Loucy (cell line): ENCODE measurements at regions not wholly inside any gene's neighbourhood (a gene's known extent, or its start where the extent isn't known, plus 50 kb on each side); places are given as distances from the start of the nearest gene placed in this dataset.

ENCODE experiments used
- H2AFZ ChIP-seq: fragments of 200-600 bp; sonication (generic); 2 replicates; pipeline ENCODE4 v1.6.0; 2016; ENCODE audit warnings: antibody characterized with exemption, mild to moderate bottlenecking, low read length, moderate library complexity
- H3F3A ChIP-seq: fragments of 200-600 bp; 2 replicates; pipeline ENCODE4 v1.6.0; 2016; ENCODE audit warnings: antibody characterized with exemption, low read depth, mild to moderate bottlenecking
- H3K27me3 ChIP-seq: fragments of 200-600 bp; sonication (generic); 2 replicates; pipeline ENCODE4 v1.6.1; 2014; ENCODE audit warnings: low read length, mild to moderate bottlenecking; ENCODE audit not compliant: insufficient read depth, poor library complexity, severe bottlenecking
- H3K36me3 ChIP-seq: fragments of 200-600 bp; sonication (generic); 2 replicates; pipeline ENCODE4 v1.6.1; 2016; ENCODE audit warnings: low read length; ENCODE audit not compliant: insufficient read depth
- H3K4me1 ChIP-seq: fragments of 200-600 bp; sonication (generic); 2 replicates; pipeline ENCODE4 v1.5.1; 2014; ENCODE audit warnings: low read length, mild to moderate bottlenecking; ENCODE audit not compliant: insufficient read depth, poor library complexity, severe bottlenecking
- H3K4me2 ChIP-seq: fragments of 200-600 bp; sonication (generic); 2 replicates; pipeline ENCODE4 v1.6.0; 2014; ENCODE audit warnings: antibody characterized with exemption, low read length, low read depth, mild to moderate bottlenecking; ENCODE audit not compliant: poor library complexity, severe bottlenecking
- H3K4me3 ChIP-seq: fragments of 200-600 bp; sonication (generic); 2 replicates; pipeline ENCODE4 v1.5.1; 2014; ENCODE audit warnings: low read length, mild to moderate bottlenecking, mixed read lengths; ENCODE audit not compliant: poor library complexity, severe bottlenecking
- H3K79me2 ChIP-seq: fragments of 200-600 bp; sonication (generic); 2 replicates; pipeline ENCODE4 v1.6.1; 2014; ENCODE audit warnings: low read length; ENCODE audit not compliant: insufficient read depth
- H3K9ac ChIP-seq: fragments of 200-600 bp; sonication (generic); 2 replicates; pipeline ENCODE4 v1.6.0; 2014; ENCODE audit warnings: mild to moderate bottlenecking, low read depth, low read length, moderate library complexity; ENCODE audit not compliant: poor library complexity, severe bottlenecking
- H3K9me2 ChIP-seq: fragments of 200-600 bp; sonication (generic); replicated peaks from 2 replicates; pipeline ENCODE4 v1.6.1; 2016; ENCODE audit warnings: low read depth, low read length, mixed read lengths
- H3K9me3 ChIP-seq: fragments of 200-600 bp; sonication (generic); 2 replicates; pipeline ENCODE4 v1.6.1; 2014; ENCODE audit warnings: mild to moderate bottlenecking, antibody characterized with exemption, low read length, low read depth; ENCODE audit not compliant: insufficient read depth
- H4K20me1 ChIP-seq: fragments of 200-600 bp; sonication (generic); 2 replicates; pipeline ENCODE4 v1.6.0; 2014; ENCODE audit warnings: antibody characterized with exemption, low read length, mild to moderate bottlenecking; ENCODE audit not compliant: insufficient read depth, poor library complexity, severe bottlenecking
- EZH2phosphoT487 ChIP-seq: fragments of 200-600 bp; IDR thresholded peaks from 2 replicates; pipeline ENCODE4 v1.6.1; 2018; ENCODE audit warnings: antibody characterized with exemption, mild to moderate bottlenecking, moderate library complexity, borderline replicate concordance
- TF ChIP-seq, protein P1 (sequence below): fragments of 200-600 bp; sonication (generic); conservative IDR thresholded peaks from 2 replicates; pipeline ENCODE4 v1.5.1; 2014; ENCODE audit warnings: mild to moderate bottlenecking, antibody characterized with exemption, low read length

DNA sequence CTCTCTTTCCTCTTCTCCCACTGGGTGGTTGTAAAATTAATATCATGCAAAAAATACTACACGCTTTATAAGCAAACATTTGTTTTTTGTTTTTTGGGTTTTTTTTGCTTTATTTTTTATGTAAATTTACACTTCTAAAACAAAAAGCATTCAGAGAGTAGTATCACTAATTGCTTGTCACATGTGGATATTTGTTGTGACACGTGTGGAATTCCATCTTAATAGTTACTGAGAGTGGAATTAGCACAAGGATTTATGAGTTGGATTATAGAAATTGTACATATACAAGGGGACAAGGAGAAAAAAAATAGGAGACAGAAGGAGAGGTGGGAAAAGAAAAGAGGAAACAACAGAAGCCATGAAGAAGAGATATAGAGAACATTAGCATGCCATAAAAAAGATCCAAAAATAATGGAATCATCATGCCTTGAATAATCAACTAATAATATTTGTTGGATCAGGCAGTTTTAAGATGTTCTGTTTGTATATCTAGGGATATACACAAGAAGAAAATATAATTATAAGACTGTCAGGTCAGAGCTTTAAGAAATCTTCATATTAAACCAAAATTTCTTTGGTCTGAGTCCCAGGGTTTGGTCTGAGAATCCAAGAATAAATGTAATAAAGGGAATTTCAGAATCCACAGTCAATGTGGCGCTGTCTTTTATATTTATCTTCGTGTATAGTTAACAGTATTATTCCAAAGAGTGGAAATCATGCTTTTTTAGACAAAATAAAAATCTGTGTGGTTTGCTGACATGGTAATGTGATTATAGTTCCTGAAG, 98.5 kb upstream of the INTU start:
- H3K27me3 ChIP-seq = no peaks in the 10 kb centered on the region
- no peaks in the 10 kb centered on the region for H3F3A ChIP-seq
- H3K79me2 ChIP-seq = no peaks in the 10 kb centered on the region
- no peaks in the 10 kb centered on the region for H3K9me3 ChIP-seq
- H3K4me1 ChIP-seq = no peaks in the 10 kb centered on the region
- no peak for TF ChIP-seq EZH2phosphoT487
- H3K4me3 ChIP-seq = no peak overlapping the region
- H3K4me2 ChIP-seq = no peak overlapping the region
- H3K9ac ChIP-seq = no peak overlapping the region
- H3K9me2 ChIP-seq = no peaks in the 10 kb centered on the region
- no peaks in the 10 kb centered on the region for H4K20me1 ChIP-seq
- no peaks in the 10 kb centered on the region for H3K36me3 ChIP-seq
- no peak overlapping the region for H2AFZ ChIP-seq

DNA sequence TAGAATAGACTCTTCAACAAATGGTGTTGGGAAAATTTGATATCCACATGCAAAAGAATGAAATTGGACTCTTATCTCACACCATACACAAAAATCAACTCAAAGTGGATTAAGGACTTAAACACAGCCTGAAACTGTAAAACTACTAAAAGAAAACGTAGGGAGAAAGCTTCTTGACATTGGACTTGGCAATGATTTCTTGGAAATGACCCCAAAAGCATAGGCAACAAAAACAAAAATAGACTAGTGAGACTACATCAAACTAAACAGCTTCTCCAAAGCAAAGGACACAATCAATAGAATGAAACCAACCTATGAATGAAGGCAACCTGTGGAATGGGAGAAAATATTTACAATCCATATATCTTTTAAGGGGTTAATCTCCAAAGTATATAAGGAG, 94.7 kb upstream of the INTU start:
- Histone ChIP-seq H3K9me3 (no peaks in the 10 kb centered on the region), H2AFZ (no peak overlapping the region)

DNA sequence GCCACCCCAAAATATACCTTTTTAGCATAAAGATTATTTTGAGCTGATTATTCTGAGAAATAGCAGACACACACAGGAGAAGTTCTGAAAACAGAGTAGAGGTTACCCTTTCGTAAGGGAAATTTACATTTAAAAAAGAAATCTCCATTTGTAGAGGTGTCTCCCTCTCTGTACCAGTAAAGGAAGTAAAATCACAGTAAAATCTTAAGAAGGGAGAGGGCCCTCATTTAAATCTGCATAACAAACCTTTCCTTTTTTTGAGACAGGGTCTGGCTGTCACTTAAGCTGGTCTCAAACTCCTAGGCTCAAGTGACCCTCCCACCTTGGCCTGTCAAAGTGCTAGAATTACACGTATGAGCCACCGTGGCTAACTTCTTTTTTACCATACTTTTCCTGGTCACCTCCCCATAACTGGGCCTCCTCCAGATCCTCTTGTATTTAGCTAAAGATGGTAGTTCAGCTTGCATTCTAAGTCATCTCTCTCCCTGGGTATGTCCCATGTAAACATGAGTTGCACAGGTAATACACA, 92.2 kb upstream of the INTU start:
- H3K4me1 ChIP-seq = no peaks in the 10 kb centered on the region
- H3F3A ChIP-seq = no peaks in the 10 kb centered on the region
- no peak for TF ChIP-seq EZH2phosphoT487
- TF ChIP-seq, protein P1, sequence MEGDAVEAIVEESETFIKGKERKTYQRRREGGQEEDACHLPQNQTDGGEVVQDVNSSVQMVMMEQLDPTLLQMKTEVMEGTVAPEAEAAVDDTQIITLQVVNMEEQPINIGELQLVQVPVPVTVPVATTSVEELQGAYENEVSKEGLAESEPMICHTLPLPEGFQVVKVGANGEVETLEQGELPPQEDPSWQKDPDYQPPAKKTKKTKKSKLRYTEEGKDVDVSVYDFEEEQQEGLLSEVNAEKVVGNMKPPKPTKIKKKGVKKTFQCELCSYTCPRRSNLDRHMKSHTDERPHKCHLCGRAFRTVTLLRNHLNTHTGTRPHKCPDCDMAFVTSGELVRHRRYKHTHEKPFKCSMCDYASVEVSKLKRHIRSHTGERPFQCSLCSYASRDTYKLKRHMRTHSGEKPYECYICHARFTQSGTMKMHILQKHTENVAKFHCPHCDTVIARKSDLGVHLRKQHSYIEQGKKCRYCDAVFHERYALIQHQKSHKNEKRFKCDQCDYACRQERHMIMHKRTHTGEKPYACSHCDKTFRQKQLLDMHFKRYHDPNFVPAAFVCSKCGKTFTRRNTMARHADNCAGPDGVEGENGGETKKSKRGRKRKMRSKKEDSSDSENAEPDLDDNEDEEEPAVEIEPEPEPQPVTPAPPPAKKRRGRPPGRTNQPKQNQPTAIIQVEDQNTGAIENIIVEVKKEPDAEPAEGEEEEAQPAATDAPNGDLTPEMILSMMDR = no peak
- H3K36me3 ChIP-seq = no peaks in the 10 kb centered on the region
- H3K9ac ChIP-seq = no peak overlapping the region
- no peaks in the 10 kb centered on the region for H4K20me1 ChIP-seq
- H3K4me2 ChIP-seq = no peak overlapping the region
- H3K79me2 ChIP-seq = no peaks in the 10 kb centered on the region
- H3K27me3 ChIP-seq = no peaks in the 10 kb centered on the region
- no peaks in the 10 kb centered on the region for H3K9me3 ChIP-seq
- H3K4me3 ChIP-seq = no peak overlapping the region
- no peaks in the 10 kb centered on the region for H3K9me2 ChIP-seq
- no peak overlapping the region for H2AFZ ChIP-seq

More for the DNA sequence above, 94.7 kb upstream of the INTU start:
- H3K79me2 ChIP-seq = no peaks in the 10 kb centered on the region
- no peaks in the 10 kb centered on the region for H3K9me2 ChIP-seq
- no peak overlapping the region for H3K9ac ChIP-seq
- H3F3A ChIP-seq = no peaks in the 10 kb centered on the region
- H3K4me3 ChIP-seq = no peak overlapping the region
- TF ChIP-seq, protein P1 = no peak
- TF ChIP-seq EZH2phosphoT487 = no peak
- no peaks in the 10 kb centered on the region for H4K20me1 ChIP-seq
- H3K4me2 ChIP-seq = no peak overlapping the region
- H3K27me3 ChIP-seq = no peaks in the 10 kb centered on the region
- no peaks in the 10 kb centered on the region for H3K36me3 ChIP-seq
- no peaks in the 10 kb centered on the region for H3K4me1 ChIP-seq
